ENCODE measurements at regions not wholly inside any gene's neighbourhood (a gene's known extent, or its start where the extent isn't known, plus 50 kb on each side); places are given as distances from the start of the nearest gene placed in this dataset.

DNA sequence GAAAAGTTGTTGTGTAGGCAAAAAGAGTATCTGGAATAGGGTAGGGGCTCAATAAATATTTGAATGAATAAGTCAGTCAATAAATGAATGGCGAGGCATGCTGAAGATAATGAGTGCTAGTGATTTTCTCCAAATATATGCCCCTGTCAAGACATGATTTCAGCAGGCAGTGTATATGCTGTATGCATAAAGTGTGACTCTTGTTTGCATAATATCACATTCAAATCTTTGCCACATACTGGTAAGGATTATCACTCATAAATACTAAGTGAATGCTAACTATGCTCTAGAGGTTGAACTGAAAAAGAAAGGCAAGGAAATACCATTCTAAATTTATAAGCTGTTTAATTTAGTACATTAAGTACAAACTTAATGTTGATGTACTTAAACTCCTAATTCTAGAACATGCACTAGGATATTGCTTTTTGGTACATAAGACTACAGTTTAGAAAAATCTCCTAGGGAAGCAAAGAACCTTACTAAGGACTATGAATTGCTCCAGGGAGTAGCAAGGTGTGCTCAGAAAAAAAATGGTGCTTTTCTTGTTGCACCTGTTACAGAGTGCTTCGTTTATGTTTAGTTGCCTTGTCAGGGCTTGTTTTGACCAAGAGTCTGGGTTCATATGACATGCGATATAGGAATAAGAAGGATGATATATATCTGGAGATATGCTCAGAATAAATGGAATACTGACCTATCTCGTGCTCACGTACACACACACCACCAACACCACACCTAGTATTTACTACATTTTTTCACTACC lies 224.0 kb upstream of the TANK start:
- no peak for DNase-seq
- no peaks in the 10 kb centered on the region for H3K36me3 Mint-ChIP-seq
- no peaks in the 10 kb centered on the region for H3K27me3 Mint-ChIP-seq
- no peak overlapping the region for H3K27ac Mint-ChIP-seq
- H3K4me3 Mint-ChIP-seq: no peak overlapping the region
- no peaks in the 10 kb centered on the region for H3K9me3 Mint-ChIP-seq
- H3K4me1 Mint-ChIP-seq: peaks cover 8% of the 10 kb centered on the region

DNA sequence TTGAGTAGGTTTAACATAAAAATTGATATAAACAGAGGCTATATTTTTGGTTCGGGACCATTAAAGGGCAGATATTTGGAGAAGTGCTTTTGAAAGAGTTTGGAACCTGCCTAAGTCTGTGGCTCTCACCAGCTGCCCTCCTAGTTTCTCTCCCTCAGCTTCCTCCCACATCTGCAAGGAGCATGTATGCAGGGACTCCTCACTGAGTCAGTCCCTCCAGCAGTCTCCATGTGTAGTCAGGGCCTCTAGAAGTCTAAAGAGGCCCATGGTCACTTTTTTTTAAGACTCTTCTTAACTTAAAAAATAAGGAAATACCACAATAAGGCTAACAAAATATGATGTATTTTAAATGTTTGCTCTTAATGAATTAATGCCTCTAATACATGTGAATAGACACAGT lies 220.0 kb upstream of the TANK start:
- no peaks in the 10 kb centered on the region for H3K9me3 Mint-ChIP-seq
- no peak overlapping the region for H3K4me3 Mint-ChIP-seq
- DNase-seq: no peak
- H3K36me3 Mint-ChIP-seq: no peaks in the 10 kb centered on the region
- H3K4me1 Mint-ChIP-seq: peaks cover 8% of the 10 kb centered on the region
- no peak overlapping the region for H3K27ac Mint-ChIP-seq
- no peaks in the 10 kb centered on the region for H3K27me3 Mint-ChIP-seq

DNA sequence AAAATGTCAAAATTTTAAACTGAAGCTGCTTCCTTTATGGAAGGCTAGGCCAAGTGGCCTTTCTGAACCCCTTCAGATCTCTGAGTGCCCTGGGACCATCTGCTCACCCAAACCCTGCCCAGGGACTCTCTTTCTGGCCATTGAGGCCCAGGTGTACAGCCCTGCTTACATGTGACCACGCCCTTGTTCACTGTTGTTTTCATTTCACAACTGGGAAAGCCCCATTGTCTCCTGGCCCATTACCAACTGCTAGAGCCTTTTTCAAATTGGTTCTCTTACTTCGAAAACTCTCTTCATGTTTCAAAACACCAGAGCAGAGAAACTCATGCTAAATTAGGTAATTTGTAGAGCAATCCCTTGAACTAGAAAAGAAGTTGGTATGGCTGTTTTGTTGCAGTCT lies 219.5 kb upstream of the TANK start:
- no peak overlapping the region for H3K4me3 Mint-ChIP-seq
- no peak for DNase-seq
- peaks cover 8% of the 10 kb centered on the region for H3K4me1 Mint-ChIP-seq

DNA sequence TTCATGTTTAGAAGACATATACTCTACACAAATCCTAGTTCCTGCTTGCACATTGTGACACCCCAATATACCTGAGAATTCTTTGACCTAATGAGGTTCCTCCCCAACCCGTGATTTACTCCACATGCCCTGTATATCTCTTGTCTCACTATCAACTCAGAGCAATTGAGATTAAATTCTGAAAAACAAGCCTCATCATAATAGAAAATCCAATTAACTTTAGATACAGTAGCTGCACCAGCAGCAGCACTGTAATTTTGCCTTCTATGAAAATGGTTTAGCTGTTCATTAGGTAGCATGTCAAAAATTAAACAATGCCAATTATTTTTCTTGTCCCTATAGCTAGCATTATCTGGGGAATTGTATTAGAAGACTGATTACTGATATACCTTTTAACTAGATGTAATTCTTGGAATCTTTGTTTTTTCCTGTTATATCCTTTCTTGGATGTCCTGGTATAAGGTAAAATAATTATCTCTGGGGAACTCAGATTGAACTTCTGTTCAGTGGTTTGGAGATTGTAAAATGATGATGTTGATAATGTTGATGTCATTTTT lies 218.9 kb upstream of the TANK start:
- DNase-seq: no peak
- H3K9me3 Mint-ChIP-seq: no peaks in the 10 kb centered on the region
- H3K27ac Mint-ChIP-seq: no peak overlapping the region
- peaks cover 8% of the 10 kb centered on the region for H3K4me1 Mint-ChIP-seq
- no peak overlapping the region for H3K4me3 Mint-ChIP-seq
- H3K27me3 Mint-ChIP-seq: no peaks in the 10 kb centered on the region
- H3K36me3 Mint-ChIP-seq: no peaks in the 10 kb centered on the region

More for the DNA sequence above, 219.5 kb upstream of the TANK start:
- H3K9me3 Mint-ChIP-seq: no peaks in the 10 kb centered on the region
- H3K36me3 Mint-ChIP-seq: no peaks in the 10 kb centered on the region
- no peaks in the 10 kb centered on the region for H3K27me3 Mint-ChIP-seq
- no peak overlapping the region for H3K27ac Mint-ChIP-seq

DNA sequence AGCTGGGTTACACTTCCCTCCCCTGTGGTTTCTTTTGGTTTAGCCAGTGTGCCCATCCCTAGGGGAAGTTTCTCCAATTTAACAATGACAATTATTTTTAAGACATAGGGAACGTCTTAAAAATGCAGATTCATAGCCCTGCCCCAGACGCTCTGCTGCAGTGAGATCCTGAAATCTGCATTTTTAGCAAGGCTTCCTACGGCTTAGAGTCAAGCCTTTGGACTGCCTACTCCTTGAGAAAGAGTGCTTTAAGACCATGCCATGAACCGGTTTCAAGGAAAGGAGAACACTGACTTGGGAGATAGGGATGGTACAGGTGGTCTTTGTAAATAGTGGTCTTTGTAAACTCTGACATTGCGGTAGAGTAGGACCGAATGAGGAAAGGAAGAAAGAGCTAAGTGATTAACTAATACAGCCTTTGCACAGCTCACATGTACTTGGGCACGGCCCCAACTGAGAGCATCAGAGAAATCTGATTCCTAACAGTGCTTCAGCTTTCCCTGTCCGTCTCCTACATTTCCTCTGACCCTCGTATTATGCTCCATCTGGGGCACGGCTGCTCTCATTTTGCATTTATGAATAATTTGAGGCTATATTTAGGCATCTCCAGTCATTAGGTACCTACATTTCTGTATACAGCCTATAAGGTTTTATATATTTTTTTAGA lies 217.6 kb upstream of the TANK start:
- H3K9me3 Mint-ChIP-seq: no peaks in the 10 kb centered on the region
- no peak overlapping the region for H3K4me3 Mint-ChIP-seq
- no peak overlapping the region for H3K27ac Mint-ChIP-seq
- no peak for DNase-seq
- H3K27me3 Mint-ChIP-seq: no peaks in the 10 kb centered on the region
- no peaks in the 10 kb centered on the region for H3K36me3 Mint-ChIP-seq
- H3K4me1 Mint-ChIP-seq: peaks cover 8% of the 10 kb centered on the region

DNA sequence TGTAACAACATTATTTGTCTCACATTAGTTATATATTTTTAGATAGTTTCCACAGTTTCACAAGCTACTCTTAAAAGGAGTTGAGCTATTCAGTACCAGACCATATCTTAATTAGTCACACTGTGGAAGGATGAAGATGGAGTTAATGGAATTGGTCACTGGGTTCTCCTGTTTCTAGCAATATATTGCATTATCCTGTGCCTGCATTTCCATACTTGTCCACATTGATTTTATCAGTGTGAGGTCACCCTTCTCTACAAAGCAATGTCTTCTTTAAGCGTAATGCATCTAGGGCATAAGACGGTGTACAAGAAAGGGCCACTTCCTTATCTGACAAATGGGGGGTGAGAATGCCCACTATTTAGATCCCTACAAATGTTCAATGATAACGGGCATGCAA lies 216.8 kb upstream of the TANK start:
- Mint-ChIP-seq H3K27ac (no peak overlapping the region), H3K27me3 (no peaks in the 10 kb centered on the region), H3K36me3 (no peaks in the 10 kb centered on the region), H3K4me3 (no peak overlapping the region), H3K4me1 (peaks cover 8% of the 10 kb centered on the region), H3K9me3 (no peaks in the 10 kb centered on the region)
- no peak for DNase-seq

DNA sequence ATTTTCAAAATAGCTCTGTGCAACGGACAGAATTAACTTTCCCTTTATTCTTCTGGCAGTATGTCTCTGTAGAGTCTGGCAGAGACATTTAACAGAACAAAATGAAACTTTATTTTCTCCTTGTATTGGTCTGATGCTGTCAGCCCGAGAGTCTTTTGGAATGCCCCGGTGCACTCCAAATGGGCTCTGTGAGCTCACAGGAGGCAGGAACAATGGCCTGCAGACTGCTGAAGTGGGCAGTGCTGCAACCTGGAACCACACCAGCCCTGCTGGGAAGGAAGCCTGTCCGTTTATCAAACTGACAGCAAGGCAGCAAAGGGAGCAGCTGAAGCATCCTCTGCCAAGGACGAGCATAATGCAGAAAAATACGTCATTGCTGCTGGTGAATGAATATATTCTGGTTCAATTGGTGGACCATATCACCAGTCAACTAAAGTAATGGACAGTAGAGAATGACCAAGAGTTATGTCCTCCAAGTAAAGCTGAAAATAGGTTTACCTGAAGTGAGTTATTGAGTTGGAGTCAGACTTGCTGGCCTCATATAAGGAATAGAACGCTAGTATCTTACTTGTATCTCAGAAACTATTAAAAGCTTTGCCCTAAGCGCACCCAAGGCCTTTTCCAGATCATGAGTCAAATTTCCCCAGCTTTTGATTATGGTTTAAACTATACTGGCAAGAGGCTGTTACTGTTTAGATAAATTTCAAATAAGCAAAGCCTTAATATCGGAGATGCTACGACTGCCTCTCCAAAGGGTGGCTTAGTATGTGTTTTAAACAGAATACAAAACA lies 207.6 kb upstream of the TANK start:
- Mint-ChIP-seq H3K27ac (no peak overlapping the region), H3K36me3 (no peaks in the 10 kb centered on the region), H3K4me3 (no peak overlapping the region), H3K4me1 (no peaks in the 10 kb centered on the region), H3K27me3 (no peaks in the 10 kb centered on the region), H3K9me3 (no peaks in the 10 kb centered on the region)
- no peak for DNase-seq

DNA sequence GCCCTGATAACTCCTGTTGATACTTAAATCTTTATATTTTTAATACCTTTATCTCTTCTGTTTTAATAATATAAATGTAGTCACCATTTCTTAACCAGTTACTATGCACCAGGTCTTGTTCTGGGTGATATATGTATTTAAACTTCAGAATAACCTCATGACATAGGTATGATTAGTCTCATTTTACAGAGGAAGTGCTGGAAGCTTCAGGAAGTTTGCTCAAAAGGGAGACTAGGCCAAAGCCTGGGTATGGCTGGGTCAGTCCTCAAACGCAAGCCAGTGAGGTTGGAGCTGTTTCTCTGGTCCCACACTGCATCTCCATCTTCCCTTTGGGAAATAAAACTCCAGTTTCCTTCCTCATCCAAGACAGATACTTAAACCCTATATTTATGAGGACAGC lies 204.7 kb upstream of the TANK start:
- Mint-ChIP-seq H3K36me3 (no peaks in the 10 kb centered on the region), H3K9me3 (no peaks in the 10 kb centered on the region), H3K4me3 (no peak overlapping the region), H3K4me1 (no peaks in the 10 kb centered on the region), H3K27ac (no peak overlapping the region), H3K27me3 (no peaks in the 10 kb centered on the region)
- no peak for DNase-seq

DNA sequence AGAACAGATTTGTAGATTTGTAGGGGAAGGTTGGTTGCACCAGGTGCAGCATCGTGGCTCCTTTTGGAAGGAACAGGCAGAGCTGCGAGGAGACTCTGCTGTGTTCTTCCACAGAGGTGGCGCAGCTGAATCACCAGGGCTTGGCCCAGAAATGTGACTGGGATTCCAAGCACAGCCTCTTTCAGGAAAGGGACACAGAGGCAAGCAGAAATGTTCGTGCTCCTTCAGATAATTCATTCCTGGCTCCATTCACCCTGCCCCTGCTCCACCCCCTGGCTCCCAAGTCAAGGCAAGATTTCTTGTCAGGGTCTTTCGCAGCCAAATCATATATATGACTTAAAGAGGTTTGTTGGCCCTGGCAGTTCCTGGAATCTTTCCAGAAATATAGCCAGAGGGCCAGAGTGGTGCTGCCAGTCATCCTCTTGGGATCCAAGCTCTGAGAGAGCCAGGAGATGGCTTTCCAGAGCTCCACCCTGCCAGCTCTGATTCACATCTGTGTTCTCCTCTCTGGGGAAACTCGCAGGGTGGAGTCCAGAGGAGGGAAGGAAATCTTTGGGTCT lies 203.9 kb upstream of the TANK start:
- Mint-ChIP-seq H3K27ac (no peak overlapping the region), H3K4me3 (no peak overlapping the region), H3K9me3 (no peaks in the 10 kb centered on the region), H3K27me3 (no peaks in the 10 kb centered on the region), H3K4me1 (no peaks in the 10 kb centered on the region), H3K36me3 (no peaks in the 10 kb centered on the region)
- no peak for DNase-seq

DNA sequence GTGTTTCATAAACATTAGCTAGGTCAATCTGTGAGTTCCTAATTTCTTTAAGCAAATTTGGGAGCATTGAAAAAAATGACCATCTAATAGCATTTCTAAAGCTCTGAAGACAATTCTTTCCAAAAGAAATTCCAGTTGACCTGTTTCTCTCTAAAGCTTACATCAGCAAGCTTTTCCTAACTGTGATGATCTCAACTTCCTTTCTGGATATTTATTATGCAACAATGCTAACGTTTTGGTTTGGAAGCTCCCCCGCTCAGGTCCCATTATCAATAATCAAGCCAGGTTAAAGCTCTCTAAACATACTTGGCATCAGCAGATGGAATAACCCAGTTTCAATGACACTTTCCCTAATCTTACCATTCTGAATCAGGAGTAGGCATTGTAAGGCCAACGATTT lies 196.3 kb upstream of the TANK start:
- no peaks in the 10 kb centered on the region for H3K36me3 Mint-ChIP-seq
- no peaks in the 10 kb centered on the region for H3K9me3 Mint-ChIP-seq
- H3K27me3 Mint-ChIP-seq: peaks cover 6% of the 10 kb centered on the region
- no peak overlapping the region for H3K27ac Mint-ChIP-seq
- DNase-seq: no peak
- H3K4me3 Mint-ChIP-seq: no peak overlapping the region
- H3K4me1 Mint-ChIP-seq: peaks cover 2% of the 10 kb centered on the region

DNA sequence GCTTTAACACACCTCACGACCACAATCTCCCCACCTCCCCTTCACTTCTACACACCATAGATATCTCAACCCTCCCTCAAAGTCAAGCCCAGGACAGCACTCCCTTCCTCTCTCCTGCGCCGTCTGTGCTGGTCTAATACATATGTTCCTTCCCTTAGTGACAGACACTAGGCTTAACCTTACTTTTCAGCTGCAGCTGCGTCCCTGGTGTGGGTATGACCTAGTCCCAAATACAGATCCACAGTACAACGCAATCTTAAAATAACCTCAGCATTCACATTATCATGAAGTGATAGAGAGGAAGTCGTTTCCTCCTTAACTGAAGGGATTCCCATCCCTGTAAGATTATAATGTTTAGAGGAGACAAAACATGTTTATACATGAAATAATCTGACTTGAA lies 192.7 kb upstream of the TANK start:
- Mint-ChIP-seq H3K27me3 (peaks cover 6% of the 10 kb centered on the region), H3K27ac (no peak overlapping the region), H3K36me3 (no peaks in the 10 kb centered on the region), H3K9me3 (no peaks in the 10 kb centered on the region), H3K4me1 (peaks cover 2% of the 10 kb centered on the region), H3K4me3 (no peak overlapping the region)
- DNase-seq: no peak

DNA sequence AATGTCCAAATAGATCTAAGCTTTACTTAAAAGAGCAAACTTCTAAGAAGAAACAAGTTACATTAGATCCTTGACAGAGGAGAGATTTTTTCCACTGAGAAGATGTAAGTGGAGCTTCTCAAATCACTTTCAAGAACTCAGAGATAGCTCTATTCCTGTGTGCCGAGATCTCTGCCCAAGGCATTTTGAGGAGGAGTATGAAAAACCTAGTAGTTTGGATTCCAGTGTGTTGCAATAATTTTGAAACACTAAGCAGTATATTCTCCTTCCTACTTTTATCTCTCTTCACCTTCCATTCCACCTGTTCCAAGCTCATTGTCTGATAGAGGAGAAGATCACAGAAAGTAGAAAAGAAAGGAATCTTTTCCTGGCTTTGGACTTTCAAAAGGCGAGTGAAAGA lies 192.0 kb upstream of the TANK start:
- Mint-ChIP-seq H3K4me3 (no peak overlapping the region), H3K36me3 (no peaks in the 10 kb centered on the region), H3K9me3 (no peaks in the 10 kb centered on the region), H3K27ac (no peak overlapping the region), H3K4me1 (peaks cover 2% of the 10 kb centered on the region), H3K27me3 (peaks cover 6% of the 10 kb centered on the region)
- no peak for DNase-seq

DNA sequence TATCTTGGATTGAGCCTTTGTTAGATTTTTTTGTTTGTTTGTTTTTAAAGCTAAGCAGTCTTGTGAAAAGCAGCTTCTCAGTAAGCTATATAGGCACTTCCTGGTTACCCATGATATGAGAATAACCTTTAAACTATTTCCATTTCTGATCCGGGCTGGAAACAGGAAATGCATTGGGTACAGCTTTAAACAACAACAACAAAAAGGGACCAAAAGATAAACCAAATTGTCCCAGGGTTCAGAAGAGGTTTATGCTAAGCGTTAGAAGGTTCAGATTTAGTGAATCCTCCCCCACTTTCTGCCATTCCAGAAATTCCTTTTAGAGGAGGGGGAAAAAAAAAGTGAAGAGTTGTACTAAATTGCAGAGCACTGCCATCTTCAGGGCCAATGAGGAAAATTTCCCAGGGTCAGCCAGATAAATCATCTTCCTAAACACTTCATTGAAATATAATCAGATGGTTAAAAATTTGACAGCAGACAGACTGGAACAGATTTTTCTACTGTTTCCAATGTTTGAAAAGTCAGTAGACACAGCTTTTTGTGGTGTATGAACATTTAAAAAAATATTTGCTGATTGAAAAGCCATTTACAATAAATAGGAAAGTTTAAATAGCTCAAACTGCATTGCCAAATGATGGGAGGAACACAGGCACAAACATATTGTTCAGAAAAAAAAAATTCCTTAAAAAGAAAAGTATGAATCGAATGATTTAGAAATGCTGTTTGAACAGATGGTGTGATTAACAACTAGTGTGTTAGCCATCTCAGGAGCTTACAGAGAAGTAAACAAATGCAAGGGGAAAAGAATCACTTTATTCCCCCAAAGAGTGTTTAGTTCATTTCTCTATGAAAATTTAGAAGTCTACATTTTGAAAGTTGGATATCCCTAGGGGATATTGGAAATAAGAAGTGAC lies 189.9 kb upstream of the TANK start:
- no peak for DNase-seq
- Mint-ChIP-seq H3K36me3 (no peaks in the 10 kb centered on the region), H3K27ac (no peak overlapping the region), H3K4me3 (no peak overlapping the region), H3K9me3 (no peaks in the 10 kb centered on the region), H3K27me3 (peaks cover 6% of the 10 kb centered on the region), H3K4me1 (peaks cover 2% of the 10 kb centered on the region)

DNA sequence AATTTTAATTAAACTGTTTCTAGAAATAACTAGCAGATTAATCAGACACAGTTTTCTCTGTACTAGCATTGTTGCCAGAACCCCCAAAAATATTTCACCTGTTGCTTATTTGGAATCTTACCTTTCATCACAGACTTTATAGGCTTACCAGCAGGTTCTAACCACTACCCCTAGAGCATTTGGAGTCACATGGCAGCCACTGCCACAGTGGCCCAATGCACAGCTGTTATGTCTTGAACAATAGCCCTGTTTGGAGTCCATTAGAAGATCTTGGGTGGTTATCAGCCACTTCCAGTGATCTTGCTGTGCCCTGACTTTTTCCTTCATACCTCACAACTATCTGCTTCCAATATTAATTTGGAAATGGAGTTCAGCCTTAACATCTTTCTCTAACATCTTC lies 186.2 kb upstream of the TANK start:
- no peak for DNase-seq

More for the DNA sequence above, 186.2 kb upstream of the TANK start:
- Mint-ChIP-seq H3K4me3 (no peak overlapping the region), H3K4me1 (no peaks in the 10 kb centered on the region), H3K36me3 (no peaks in the 10 kb centered on the region), H3K27ac (no peak overlapping the region), H3K27me3 (no peaks in the 10 kb centered on the region), H3K9me3 (no peaks in the 10 kb centered on the region)
